Dermis blood vessel endothelial cell (primary cell): ENCODE measurements at regions not wholly inside any gene's neighbourhood (a gene's known extent, or its start where the extent isn't known, plus 50 kb on each side); places are given as distances from the start of the nearest gene placed in this dataset.

Source experiments
- DNase-seq: peaks from one replicate; pipeline ENCODE4 v3.0.0; 2010

- DNase-seq = no peak
These were observed 417.8 kb upstream of the CTNND2 start for GRCh38 chr5:12322042-12322441.

DNA sequence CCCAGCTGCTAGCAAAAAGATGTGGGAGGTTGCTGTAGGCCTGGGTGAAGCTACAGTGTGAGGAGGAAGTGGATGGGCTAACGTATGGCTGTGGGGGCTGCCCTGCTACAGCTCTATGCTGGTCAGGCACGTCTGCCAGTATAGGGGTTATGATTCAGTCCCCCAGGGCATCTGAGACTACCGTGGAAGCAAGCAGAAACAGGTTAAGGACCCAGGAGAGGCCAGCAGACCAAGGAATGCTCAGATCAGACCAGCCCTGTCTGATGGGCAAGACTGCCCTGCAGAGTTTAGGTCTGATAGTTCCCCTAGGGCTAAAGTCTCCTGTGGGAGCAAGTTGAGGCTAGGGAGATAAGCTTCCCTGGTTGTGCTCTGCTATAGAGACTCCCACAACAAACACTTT lies 416.1 kb upstream of the CTNND2 start:
- no peak for DNase-seq

DNA sequence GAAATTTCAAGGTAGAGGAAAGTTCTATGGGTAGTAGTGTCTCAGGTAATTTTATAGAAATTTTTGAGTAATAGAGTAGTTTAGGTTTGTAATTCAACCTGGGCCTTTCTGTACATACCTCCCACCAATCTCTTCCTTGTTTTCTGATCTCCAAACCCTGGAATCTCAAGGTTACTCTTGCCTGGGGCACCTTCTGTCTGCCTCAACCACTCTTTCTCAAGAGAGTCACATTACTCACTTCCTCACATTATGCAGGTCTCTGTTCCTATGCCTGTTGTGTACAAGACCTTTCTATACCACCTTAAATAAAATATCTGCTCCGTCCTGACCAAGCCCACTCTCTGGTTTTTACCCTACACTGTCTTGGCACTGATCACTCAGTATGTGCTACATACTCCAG lies 412.6 kb upstream of the CTNND2 start:
- DNase-seq = no peak

- no peak for DNase-seq
These were observed 411.2 kb upstream of the CTNND2 start for GRCh38 chr5:12315461-12315860.

- DNase-seq = no peak
These were observed 409.4 kb upstream of the CTNND2 start for GRCh38 chr5:12313602-12314001.

GRCh38 chr5:12312343-12312742 lies 408.1 kb upstream of the CTNND2 start:
- DNase-seq = no peak

GRCh38 chr5:12294151-12294550 lies 389.9 kb upstream of the CTNND2 start:
- no peak for DNase-seq

- no peak for DNase-seq
These were observed 388.5 kb upstream of the CTNND2 start for GRCh38 chr5:12292610-12293204.

GRCh38 chr5:12284604-12285003 lies 380.4 kb upstream of the CTNND2 start:
- no peak for DNase-seq

- no peak for DNase-seq
These were observed 373.4 kb upstream of the CTNND2 start for GRCh38 chr5:12277504-12278192.

DNA sequence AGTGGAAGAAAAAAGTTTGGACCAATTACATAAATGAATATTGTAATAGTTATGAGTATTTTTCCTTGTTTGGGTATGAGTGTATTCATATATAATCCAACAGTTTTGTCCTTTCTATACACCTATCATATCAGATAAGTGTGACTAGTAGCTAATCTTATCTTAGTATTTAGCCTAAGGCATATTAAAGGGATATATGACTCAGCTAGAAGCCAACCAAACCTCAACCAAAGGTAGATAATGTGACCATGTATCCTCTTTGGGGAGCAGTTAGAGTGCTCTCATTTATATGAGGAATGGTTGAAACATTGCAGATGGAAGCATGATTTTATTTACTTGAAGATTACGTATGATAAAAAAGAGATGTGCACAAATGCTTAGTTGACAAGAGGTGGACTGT lies 370.0 kb upstream of the CTNND2 start:
- DNase-seq = no peak

- DNase-seq = no peak
These were observed 368.1 kb upstream of the CTNND2 start for GRCh38 chr5:12272389-12272788.

GRCh38 chr5:12270914-12271313 lies 366.7 kb upstream of the CTNND2 start:
- DNase-seq = no peak

GRCh38 chr5:12269164-12269563 lies 364.9 kb upstream of the CTNND2 start:
- no peak for DNase-seq

GRCh38 chr5:12258549-12258948 lies 354.3 kb upstream of the CTNND2 start:
- DNase-seq = no peak

DNA sequence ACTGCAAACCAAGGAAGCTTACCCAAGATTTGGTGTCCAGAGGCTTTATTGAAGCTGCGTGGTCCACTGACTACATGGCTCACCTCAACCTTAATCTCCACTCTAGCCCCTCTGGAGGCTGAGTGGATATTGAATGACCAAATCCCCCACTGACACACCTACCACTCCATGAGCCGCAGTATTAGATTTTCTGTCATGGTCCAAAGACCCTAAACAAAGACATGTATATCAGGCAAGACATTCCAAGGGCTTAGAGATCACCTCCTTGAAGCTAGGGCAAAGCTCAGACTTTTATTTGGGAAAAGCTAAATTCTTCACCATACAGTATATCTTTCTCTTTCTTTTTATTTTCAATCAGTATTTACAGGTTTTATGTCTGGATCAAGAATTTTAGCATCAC lies 346.2 kb upstream of the CTNND2 start:
- DNase-seq = no peak

DNA sequence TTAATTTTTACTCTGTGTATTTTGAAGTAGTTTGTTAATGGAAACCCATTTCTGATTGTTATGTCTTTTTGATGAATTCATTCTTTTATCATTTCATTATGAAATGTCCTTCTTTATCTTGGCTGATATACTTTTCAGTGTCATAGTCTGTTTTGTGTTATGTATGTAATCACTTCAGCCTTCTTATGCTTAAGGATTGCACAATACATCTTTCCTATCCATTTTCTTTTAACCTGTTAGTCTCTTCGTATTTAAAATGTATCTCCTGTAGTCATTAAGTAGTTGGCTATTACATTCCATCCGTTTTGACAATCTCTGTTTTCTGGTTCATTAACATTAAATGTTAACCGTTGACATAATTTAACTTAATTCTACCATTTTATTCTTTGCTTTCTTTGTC lies 344.6 kb upstream of the CTNND2 start:
- no peak for DNase-seq

GRCh38 chr5:12246036-12246435 lies 341.8 kb upstream of the CTNND2 start:
- DNase-seq = no peak

DNA sequence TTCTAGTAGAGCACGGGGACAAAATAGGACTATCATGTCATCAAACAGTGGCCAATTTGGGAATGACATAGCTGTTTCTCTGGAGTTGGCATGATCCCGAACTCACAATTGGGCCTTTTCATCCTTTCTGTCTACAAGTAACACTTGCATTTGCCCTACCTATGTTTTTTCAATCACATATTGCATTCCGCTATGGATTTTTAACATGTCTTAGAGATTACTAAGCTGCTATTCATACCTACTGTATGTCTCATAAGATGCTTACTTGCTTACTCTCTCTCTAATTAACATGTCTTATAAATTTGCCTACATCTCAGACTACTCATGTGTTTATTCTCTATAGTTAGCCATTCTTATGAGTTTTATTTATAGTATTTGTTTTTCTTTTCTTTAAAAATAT lies 341.2 kb upstream of the CTNND2 start:
- no peak for DNase-seq

DNA sequence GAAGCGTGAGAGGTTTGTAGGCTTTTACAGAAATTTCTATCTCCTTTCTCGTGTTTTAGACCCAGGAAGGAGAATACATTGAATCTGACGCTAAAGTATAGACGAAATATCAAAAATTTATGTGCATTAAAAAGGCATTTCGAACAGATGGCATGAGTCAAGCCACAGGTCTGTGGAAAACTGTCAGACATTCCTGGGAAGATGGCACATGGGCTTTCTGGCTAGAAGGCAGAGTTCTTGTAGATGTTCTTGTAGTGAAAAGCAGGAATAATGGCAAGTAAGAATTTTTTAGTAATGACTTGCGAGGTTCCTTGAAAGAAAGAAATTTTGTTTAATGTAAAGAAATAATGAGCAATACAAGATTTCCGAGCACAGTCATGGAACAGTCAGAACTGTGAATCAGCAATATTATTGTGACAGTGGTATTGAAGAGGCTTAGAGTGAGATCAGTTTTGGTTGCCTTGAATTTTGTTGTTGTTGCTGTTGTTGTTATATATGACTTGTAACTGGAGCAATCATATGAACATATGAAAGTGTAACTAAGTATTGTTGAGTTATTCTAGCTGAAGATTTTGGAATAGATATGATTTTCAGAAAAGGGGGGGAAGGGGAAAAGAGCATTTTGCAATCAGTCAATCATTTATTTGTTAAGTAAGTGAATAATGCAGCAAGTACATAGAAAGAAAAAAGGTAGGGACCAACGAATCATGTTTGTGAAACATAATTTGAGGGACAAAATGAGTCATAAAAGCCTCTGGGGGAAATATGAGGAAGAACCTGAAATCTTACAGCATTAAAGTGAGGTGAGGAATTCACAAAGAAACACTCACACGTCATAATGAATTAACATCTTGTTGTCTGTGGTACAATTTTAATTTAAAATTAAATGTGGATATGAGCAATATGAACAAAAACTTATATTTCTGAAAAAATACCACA lies 339.0 kb upstream of the CTNND2 start:
- DNase-seq = no peak

DNA sequence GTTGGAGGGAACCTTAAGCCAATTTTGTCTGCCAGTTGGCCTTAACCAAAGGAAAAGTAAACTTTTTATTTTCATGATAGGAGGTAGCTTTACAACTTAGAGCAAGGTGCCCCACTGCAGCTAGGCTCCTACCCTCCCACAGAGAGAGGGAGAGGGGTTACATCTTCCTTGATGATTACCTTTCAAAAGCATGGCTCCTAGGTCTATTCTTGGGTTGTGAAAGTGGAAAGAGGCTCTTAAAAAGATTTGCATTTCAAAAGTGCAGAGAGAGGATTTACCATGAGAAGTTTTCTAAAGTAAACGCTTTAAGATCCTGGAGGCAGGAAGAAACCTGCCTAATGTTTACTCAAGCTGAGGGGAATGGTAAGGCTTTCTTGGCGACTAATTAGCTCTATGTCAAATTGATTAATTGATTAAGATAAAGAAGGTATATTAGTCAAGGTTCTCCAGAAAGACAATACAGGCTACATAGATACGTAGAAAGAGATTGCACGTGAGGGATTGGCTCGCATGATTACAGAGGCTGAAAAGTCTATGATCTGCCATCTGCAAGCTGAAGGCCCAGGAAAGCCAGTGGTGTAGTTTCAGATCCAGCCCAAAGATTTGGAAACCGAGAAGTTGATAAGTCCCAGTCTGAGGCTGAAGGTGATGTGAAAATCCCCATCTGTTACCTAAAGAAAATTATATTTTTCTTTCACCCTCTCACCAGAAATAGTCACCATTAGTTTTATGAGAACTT lies 333.8 kb upstream of the CTNND2 start:
- DNase-seq = no peak

- no peak for DNase-seq
These were observed 326.4 kb upstream of the CTNND2 start for GRCh38 chr5:12230659-12231058.

- no peak for DNase-seq
These were observed 312.8 kb upstream of the CTNND2 start for GRCh38 chr5:12217039-12217438.
